Bronchial epithelial cell (primary cell): ENCODE measurements at regions not wholly inside any gene's neighbourhood (a gene's known extent, or its start where the extent isn't known, plus 50 kb on each side); places are given as distances from the start of the nearest gene placed in this dataset.

Source experiments
- DNase-seq: peaks from one replicate; pipeline ENCODE4 v3.0.0-alpha.2; 2010; ENCODE audit warnings: low read depth
- FAIRE-seq: peaks from 2 replicates; lab custom pipeline; 2011; peaks lifted over from hg19 to GRCh38; lab: Jason Lieb, UNC
- H3K27me3 ChIP-seq: 2 replicates; pipeline ENCODE4 v1.5.1; 2011; ENCODE audit warnings: low read length; ENCODE audit not compliant: control insufficient read depth, insufficient read depth
- H3K36me3 ChIP-seq: 2 replicates; pipeline ENCODE4 v1.5.1; 2011; ENCODE audit warnings: low read length; ENCODE audit not compliant: control insufficient read depth, insufficient read depth
- H3K4me3 ChIP-seq: 2 replicates; pipeline ENCODE4 v1.5.1; 2011; ENCODE audit warnings: mild to moderate bottlenecking, low read depth, low read length, control low read depth
- CTCF ChIP-seq: IDR thresholded peaks from 2 replicates; pipeline ENCODE4 v1.5.1; 2011; ENCODE audit warnings: mild to moderate bottlenecking, moderate library complexity, low read length, control low read depth, inconsistent platforms; ENCODE audit not compliant: insufficient read depth, severe bottlenecking

- Histone ChIP-seq H3K4me3 (no peak overlapping the region), H3K36me3 (no peaks in the 10 kb centered on the region), H3K27me3 (no peaks in the 10 kb centered on the region)
- no peak for TF ChIP-seq CTCF
- DNase-seq (peak; percentile 30), FAIRE-seq (no peak)
Measured at GRCh38 chr4:36492590-36492989, 211.2 kb downstream of the DTHD1 start.

- FAIRE-seq (no peak), DNase-seq (peak; percentile 53)
- Histone ChIP-seq H3K27me3 (no peaks in the 10 kb centered on the region), H3K4me3 (no peak overlapping the region), H3K36me3 (no peaks in the 10 kb centered on the region)
- no peak for TF ChIP-seq CTCF
Measured at GRCh38 chr4:36493251-36493650, 211.8 kb downstream of the DTHD1 start.

- Histone ChIP-seq H3K4me3 (no peak overlapping the region), H3K36me3 (no peaks in the 10 kb centered on the region), H3K27me3 (no peaks in the 10 kb centered on the region)
- no peak for FAIRE-seq
- no peak for DNase-seq
- TF ChIP-seq CTCF = no peak
Measured at GRCh38 chr4:36494016-36494415, 212.6 kb downstream of the DTHD1 start.

GRCh38 chr4:36494747-36495146 is 213.3 kb downstream of the DTHD1 start:
- Histone ChIP-seq H3K4me3 (no peak overlapping the region), H3K27me3 (no peaks in the 10 kb centered on the region), H3K36me3 (no peaks in the 10 kb centered on the region)
- no peak for DNase-seq
- TF ChIP-seq CTCF = no peak
- no peak for FAIRE-seq

- Histone ChIP-seq H3K27me3 (no peaks in the 10 kb centered on the region), H3K4me3 (no peak overlapping the region), H3K36me3 (no peaks in the 10 kb centered on the region)
- no peak for TF ChIP-seq CTCF
- no peak for FAIRE-seq
- DNase-seq = peak; percentile 76
Measured at GRCh38 chr4:36502350-36502749, 220.9 kb downstream of the DTHD1 start.

GRCh38 chr4:36508394-36508793 is 227.0 kb downstream of the DTHD1 start:
- no peaks in the 10 kb centered on the region for H3K36me3 ChIP-seq
- H3K27me3 ChIP-seq = no peaks in the 10 kb centered on the region
- no peak overlapping the region for H3K4me3 ChIP-seq
- FAIRE-seq (no peak), DNase-seq (no peak)
- no peak for TF ChIP-seq CTCF
